ENCODE measurements at regions not wholly inside any gene's neighbourhood (a gene's known extent, or its start where the extent isn't known, plus 50 kb on each side); places are given as distances from the start of the nearest gene placed in this dataset.
"Not testable (repeated sequence)": the region's sequence is repeated elsewhere in the genome, so short reads cannot be mapped to it uniquely, and the experiment has no call there.

DNA sequence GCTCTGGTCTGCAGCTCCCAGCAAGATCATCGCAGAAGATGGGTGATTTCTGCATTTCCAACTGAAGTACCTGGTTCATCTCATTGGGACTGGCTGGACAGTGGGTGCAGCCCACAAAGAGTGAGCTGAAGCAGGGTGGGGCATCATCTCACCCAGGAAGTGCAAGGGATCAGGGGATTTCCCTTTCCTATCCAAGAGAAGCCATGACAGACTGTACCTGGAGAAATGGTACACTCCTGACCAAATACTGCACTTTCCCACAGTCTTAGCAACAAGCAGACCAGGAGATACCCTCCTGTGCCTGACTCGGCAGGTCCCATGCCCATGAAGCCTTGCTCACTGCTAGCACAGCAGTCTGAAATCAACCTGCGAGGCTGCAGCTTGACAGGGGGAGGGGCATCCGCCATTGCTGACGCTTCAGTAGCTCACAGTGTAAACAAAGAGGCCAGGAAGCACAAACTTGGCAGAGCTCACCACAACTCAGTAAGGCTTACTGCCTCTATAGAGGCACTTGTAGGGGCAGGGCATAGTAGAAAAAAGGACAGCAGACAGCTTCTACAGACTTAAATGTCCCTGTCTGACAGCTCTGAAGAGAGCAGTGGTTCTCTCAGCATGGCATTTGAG lies 60.5 kb downstream of the AREG start:
- not testable (repeated sequence) for DNase-seq (ENCODE audit: low read depth in 1 of 2, low spot score in 1 of 2)

DNA sequence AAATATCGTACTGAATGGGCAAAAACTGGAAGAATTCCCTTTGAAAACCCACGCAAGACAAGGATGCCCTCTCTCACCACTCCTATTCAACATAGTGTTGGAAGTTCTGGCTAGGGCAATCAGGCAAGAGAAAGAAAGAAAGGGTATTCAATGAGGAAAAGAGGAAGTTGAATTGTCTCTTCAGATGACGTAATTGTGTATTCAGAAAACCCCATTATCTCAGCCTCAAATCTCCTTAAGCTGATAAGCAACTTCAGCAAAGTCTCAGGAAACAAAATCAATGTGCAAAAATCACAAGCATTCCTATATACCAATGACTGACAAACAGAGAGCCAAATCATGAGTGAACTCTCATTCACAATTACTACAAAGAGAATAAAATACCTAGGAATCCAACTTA lies 64.4 kb downstream of the AREG start:
- not testable (repeated sequence) for DNase-seq (ENCODE audit: low read depth in 1 of 2, low spot score in 1 of 2)

- no peak for DNase-seq (ENCODE audit: low read depth in 1 of 2, low spot score in 1 of 2)
Observed at GRCh38 chr4:74516303-74516702, 71.4 kb downstream of the AREG start.

DNA sequence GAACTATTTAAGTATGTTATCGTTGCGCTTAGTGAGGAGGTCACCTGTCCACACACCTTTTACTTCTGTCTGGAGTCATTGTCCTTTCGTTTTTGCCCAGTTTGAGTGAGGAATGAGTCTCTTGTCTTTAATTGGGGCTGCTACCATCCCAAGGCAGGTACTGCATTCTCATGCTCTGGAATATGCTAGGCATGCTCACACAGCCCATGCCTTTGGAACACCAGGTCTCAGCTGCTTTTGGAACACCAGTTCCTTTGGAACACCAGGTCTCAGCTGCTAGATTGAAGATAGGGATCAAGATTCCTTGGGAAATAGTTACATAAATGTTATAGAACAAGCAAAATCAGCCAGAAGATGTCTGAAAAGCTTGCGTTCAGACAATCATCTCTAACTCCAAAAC lies 73.1 kb downstream of the AREG start:
- no peak for DNase-seq (ENCODE audit: low read depth in 1 of 2, low spot score in 1 of 2)

GRCh38 chr4:74522251-74522991 lies 77.5 kb downstream of the AREG start:
- DNase-seq (ENCODE audit: low read depth in 1 of 2, low spot score in 1 of 2) = no peak

DNA sequence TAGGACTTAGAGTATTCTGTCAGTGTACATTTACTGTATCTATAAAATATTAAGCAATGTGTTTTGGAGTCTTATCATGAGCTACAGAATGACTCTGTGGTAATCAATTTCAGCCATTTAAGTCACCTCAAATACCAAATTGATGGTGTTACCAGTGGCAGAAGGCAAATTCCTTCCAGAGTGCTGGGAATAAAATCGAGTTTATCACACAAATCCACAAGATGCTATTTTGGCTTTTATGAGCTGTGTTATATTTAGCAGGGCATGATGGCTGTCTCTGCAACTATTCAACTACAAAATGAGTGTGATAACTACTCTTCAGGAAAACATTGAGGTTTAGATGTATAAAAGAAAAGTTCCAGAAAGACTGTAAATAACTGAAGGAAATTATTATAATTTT lies 78.2 kb downstream of the AREG start:
- DNase-seq (ENCODE audit: low read depth in 1 of 2, low spot score in 1 of 2) = no peak

DNA sequence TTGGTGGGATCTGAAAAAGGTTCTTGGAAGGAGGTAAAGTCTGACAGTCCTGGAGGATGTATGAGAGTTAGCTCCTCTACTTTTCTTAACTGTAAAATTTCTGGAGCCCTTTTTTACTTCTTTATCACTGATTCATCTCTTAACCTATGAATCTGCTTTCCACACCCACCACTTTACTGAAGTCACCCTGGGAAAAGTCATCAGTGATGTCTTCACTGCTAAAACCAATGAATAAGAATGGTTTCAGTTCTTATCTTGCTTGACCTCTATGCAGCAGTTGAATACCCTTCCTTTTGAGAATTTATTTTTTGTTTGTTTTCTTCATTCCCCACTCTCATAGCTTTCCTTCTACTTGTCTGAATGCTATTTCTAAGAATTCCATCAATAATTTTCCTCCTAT lies 80.0 kb downstream of the AREG start:
- no peak for DNase-seq (ENCODE audit: low read depth in 1 of 2, low spot score in 1 of 2)

- no peak for DNase-seq (ENCODE audit: low read depth in 1 of 2, low spot score in 1 of 2)
Observed at GRCh38 chr4:74527049-74527448, 82.1 kb downstream of the AREG start.

DNA sequence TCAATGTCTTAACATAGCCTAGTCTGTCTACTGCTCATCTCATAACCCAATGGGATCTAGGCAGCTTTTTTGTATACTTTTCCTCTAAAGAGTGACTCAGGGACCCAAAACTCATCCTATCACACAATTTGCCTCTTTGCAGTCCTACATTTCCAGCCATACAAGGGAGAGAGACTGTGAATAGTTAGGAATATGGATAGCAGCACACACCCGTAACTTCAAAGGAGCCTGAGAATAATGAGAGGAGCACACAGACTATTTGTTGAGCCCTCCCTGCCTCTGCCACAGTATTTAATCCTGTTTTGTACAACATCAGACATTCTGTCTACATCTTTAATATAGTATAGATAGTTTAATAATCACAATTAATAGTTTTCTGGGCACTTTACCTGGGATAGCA lies 83.2 kb downstream of the AREG start:
- DNase-seq (ENCODE audit: low read depth in 1 of 2, low spot score in 1 of 2) = no peak

DNA sequence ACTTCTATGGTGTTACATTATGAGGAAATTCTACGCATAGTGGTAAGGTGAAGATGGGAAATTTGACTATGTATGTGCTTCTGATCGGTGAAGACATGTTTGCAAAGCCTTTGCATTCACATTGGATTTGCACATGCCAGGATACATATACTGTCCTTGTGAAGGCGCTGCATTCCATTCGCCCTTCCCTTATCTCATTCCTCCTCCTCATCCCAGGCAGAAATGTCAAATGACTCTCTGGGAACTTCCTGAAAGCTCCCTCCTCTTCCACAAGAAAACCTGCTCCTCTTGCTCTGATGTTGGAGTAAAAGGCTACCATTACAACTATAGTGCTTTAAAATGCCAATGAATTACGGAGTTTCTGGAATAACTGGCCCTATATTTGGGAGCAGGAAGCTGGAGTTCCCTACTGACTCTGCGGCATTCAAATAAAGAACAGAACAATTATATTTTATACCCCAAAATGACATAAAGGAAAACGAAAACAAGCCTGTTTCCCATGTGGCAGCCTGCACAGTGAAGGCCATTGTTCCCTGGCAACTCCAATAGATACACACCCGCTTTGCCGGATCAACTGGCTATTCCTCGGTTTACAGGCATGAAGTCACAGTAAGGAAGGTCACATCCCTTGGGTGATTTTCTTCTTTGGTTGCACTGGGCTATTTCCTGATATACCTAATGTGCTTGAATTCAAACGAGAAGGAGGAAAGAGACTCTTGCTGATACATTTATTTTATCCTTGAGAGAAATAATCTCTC lies 84.5 kb downstream of the AREG start:
- DNase-seq (ENCODE audit: low read depth in 1 of 2, low spot score in 1 of 2) = no peak

DNA sequence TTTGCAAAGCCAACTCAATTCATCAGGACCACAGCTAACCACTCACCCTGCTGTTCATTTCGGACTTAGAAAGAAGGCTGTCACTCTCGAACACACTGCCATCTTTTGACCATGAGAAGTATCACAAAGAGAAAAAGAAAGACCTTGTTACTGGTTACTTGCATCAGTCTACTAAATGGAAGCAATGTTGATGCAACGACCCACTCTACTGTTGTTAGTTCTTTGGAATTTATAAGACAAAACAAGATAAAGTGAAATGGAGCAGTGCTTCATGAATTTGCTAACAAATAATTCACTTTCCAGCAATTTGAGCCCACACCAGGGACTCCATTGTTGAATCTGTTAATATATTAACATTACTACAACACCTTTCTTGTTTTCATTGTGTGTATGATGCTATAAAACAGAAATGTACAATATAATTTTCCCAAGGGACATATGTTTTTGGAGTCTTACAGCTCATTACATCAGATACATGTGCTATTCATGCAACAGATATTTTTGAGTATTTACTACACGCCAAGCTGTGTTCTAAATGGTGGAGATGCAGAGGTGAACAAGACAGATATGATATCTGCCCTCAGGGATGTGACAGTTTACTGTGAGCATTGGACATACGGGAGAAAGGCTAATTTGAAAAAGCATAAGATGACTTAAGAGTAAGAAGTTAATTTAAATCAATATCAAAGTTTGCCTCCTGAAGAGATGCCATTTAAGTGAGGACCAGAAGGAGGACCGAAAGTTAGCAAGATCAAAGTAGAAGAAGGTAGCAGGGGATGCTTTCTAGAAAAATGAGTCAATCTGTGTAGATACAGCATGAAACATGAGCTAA lies 87.2 kb downstream of the AREG start:
- no peak for DNase-seq (ENCODE audit: low read depth in 1 of 2, low spot score in 1 of 2)

DNA sequence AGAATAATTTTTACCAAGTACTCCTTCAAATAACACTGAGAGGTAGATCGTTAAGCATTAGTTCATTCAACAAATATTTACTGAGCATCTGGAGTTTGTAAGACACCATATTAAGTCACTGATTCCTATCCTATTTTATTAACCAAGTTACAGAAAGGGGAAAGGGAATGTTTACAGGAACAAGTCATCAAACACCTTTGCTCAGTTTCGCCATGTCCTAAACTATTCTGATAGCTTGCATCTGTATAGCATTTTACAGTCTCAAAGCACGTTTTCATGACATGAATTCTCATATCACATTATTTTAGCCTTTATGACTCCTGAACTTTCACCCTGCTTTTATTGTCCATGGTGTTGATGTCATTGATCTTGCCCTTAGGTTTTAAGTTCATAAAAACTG lies 89.2 kb downstream of the AREG start:
- no peak for DNase-seq (ENCODE audit: low read depth in 1 of 2, low spot score in 1 of 2)

- no peak for DNase-seq (ENCODE audit: low read depth in 1 of 2, low spot score in 1 of 2)
Observed at GRCh38 chr4:74534936-74535335, 90.0 kb downstream of the AREG start.

DNA sequence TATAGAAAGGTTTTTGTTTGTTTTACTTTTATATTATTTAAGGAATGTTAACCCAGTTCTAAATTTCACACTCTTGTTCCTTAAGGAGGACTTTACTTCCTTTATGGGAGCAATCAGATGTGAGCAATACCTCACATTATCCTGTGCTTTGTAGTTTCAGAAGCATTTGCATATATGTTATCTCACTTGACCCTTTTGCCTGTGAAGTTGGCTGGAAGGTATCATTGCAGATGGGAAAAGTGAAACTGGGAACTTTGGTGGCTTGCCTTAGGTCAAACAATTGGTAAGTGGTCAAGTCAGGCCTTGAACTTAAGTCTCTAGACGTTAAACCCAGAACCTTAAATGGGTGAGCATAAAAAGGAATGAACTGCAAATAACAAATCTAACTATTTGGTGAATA lies 90.6 kb downstream of the AREG start:
- DNase-seq (ENCODE audit: low read depth in 1 of 2, low spot score in 1 of 2) = no peak

GRCh38 chr4:74536557-74536956 lies 91.6 kb downstream of the AREG start:
- no peak for DNase-seq (ENCODE audit: low read depth in 1 of 2, low spot score in 1 of 2)

- no peak for DNase-seq (ENCODE audit: low read depth in 1 of 2, low spot score in 1 of 2)
Observed at GRCh38 chr4:74537459-74537858, 92.5 kb downstream of the AREG start.

DNA sequence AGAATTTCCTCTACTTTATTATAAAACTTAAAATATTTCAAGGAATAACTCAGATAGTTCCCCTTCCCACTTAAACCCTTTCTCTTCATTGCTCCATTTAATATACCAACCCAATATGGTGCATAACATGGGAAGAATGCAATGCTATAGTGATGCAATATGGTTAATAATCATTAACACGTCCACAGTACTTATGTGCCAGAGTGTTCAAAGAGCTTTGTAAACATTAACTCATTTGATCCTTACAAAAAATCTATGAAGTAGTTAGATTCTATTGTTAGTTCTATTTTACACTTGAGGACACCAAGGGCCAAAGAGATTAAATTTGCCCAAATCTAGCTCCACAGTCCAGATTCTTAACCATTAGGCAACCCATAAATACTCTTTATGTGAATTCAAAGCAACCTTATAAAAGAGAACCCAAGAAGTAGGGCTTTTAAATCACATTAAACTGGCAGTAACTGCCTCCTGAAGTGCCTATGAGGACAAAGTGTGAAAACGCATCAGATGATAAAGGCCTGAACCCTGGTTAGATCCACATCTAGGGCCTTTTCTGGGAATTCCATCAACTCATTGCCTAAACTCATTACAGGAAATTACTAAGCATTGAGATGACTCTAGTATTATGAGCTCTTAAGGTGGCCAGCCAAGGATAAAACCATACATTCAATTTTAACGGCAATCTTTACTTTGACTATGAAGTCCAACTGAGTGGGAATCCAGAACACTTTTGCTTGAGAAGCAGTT lies 94.3 kb downstream of the AREG start:
- DNase-seq (ENCODE audit: low read depth in 1 of 2, low spot score in 1 of 2) = no peak

GRCh38 chr4:74540193-74540592 lies 95.3 kb downstream of the AREG start:
- no peak for DNase-seq (ENCODE audit: low read depth in 1 of 2, low spot score in 1 of 2)

DNA sequence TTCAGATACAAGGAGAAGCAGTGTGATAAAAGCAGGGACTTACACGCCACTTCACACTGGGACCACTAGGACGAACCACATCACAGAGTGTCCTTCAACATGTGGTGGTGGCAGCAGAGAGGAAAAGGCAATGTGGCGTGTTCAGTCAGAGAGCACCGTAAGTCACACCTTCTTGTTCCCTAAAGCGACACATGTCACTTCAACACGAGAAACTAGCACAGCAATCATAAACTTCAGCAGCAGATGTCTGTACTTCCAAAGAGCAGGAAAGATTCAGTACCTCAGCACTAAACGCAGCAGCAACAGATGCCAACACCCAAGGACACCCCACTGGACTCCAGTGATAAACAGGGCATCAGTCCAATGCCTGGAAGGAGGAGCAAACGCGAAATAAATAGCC lies 96.7 kb downstream of the AREG start:
- DNase-seq (ENCODE audit: low read depth in 1 of 2, low spot score in 1 of 2) = no peak

DNA sequence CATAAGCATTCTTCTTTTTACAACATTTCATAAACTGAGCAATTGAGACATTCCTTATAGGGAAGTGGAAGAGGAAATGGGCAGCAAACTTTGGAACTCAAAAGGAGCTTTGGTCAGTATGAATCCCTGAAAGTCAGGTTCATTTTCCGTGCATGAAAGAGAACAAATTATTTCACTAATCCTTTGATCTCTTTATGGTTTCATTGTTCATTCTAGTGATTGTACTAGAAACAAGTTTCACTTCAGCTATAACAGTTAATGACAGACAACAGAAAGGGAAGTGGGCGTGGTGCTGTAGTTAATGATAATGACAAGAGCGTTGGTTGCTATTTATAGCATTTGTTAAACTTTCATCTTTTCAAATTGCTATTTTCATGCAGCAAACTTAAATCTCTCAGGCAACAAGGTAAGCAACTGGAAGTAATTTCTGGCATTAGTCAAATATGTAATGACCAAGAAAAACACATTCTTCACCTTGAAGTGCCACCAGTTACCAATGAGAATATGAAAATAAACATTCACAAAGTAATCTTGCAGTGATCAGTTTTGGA lies 98.4 kb downstream of the AREG start:
- no peak for DNase-seq (ENCODE audit: low read depth in 1 of 2, low spot score in 1 of 2)
